GM12878 (cell line): ENCODE measurements at regions not wholly inside any gene's neighbourhood (a gene's known extent, or its start where the extent isn't known, plus 50 kb on each side); places are given as distances from the start of the nearest gene placed in this dataset.

ENCODE experiments used
- ATAC-seq: fragments of 200-7000 bp; cut with Tn5 transposase; 3 replicates; pipeline ENCODE4 v1.9.1; 2020; ENCODE audit warnings: mild to moderate bottlenecking, moderate library complexity
- BruUV-seq: library from RNA; stranded (reverse); fragments of 400-500 nt; replicated peaks from 2 replicates; lab custom pipeline; 2021; lab: Mats Ljungman, UMichigan
- CTCF ChIA-PET: fragments of 300-600 bp; sonication (Branson Sonifier 250); formaldehyde crosslinking; extraction: SDS; loops from one replicate; lab custom pipeline; 2021; ENCODE audit warnings: inconsistent platforms; lab: Yijun Ruan, JAX
- POLR2A ChIA-PET: fragments of 350-600 bp; formaldehyde crosslinking; extraction: SDS; loops from one replicate; lab custom pipeline; 2021; ENCODE audit warnings: inconsistent platforms; lab: Charles Lee
- RAD21 ChIA-PET: fragments of 300-600 bp; sonication (Branson Sonifier 250); formaldehyde crosslinking; loops from one replicate; lab custom pipeline; 2023; ENCODE audit warnings: antibody characterized with exemption; ENCODE audit not compliant: unreplicated experiment; lab: Charles Lee
- SMC1A ChIA-PET: fragments of 300-600 bp; sonication (Branson Sonifier 250); formaldehyde crosslinking; loops from one replicate; lab custom pipeline; 2023; ENCODE audit not compliant: unreplicated experiment, uncharacterized antibody; lab: Charles Lee
- DNase-seq: peaks from one replicate; pipeline ENCODE4 v3.0.0-alpha.2; 2011; ENCODE audit warnings: low read depth, low spot score
- FAIRE-seq: peaks from 3 replicates; lab custom pipeline; 2011; peaks lifted over from hg19 to GRCh38; lab: Jason Lieb, UNC
- H2AFZ ChIP-seq: 2 replicates; pipeline ENCODE4 v1.6.0; 2011; ENCODE audit warnings: low read depth, low read length, control low read depth; ENCODE audit not compliant: control insufficient read depth
- H3K27ac ChIP-seq: 2 replicates; pipeline ENCODE4 v1.5.1; 2011; ENCODE audit warnings: control low read depth; ENCODE audit not compliant: control insufficient read depth, insufficient read depth
- H3K27me3 ChIP-seq, 2 experiments: replicated peaks in 1 of 2; 2 replicates each; pipeline versions ENCODE4 v1.6.0 to v1.6.1; 2011; ENCODE audit warnings: low read length in 1 of 2; ENCODE audit not compliant: control insufficient read depth in 2 of 2, insufficient read depth in 2 of 2
- H3K36me3 ChIP-seq, 2 experiments: 2 replicates each; pipeline ENCODE4 v1.5.1; 2011; ENCODE audit warnings: low read length in 1 of 2; ENCODE audit not compliant: control insufficient read depth in 2 of 2, insufficient read depth in 2 of 2
- H3K4me1 ChIP-seq: 2 replicates; pipeline ENCODE4 v1.6.1; 2011; ENCODE audit warnings: mild to moderate bottlenecking, low read length, moderate library complexity, mixed read lengths; ENCODE audit not compliant: control insufficient read depth, insufficient read depth
- H3K4me2 ChIP-seq: 2 replicates; pipeline ENCODE4 v1.6.0; 2011; ENCODE audit warnings: control low read depth; ENCODE audit not compliant: control insufficient read depth, insufficient read depth
- H3K4me3 ChIP-seq: fragments of 200-600 bp; sonication (generic); 2 replicates; pipeline ENCODE4 v1.5.1; 2016
- H3K79me2 ChIP-seq: 2 replicates; pipeline ENCODE4 v1.6.0; 2011; ENCODE audit warnings: low read length; ENCODE audit not compliant: control insufficient read depth, insufficient read depth
- H3K9ac ChIP-seq: 2 replicates; pipeline ENCODE4 v1.8.0; 2011; ENCODE audit warnings: low read length, control low read depth, mixed read lengths; ENCODE audit not compliant: control insufficient read depth, insufficient read depth
- H3K9me3 ChIP-seq: replicated peaks from 3 replicates; pipeline ENCODE4 v1.5.1; 2011; ENCODE audit warnings: mild to moderate bottlenecking, low read length; ENCODE audit not compliant: control insufficient read depth, insufficient read depth
- H4K20me1 ChIP-seq: 2 replicates; pipeline ENCODE4 v1.6.0; 2011; ENCODE audit not compliant: control insufficient read depth, insufficient read depth
- BHLHE40 ChIP-seq, 2 experiments: fragments of 450-650 bp in 1 of 2; IDR thresholded peaks; 2 replicates each; pipeline ENCODE4 v1.6.1; 2011 to 2017; ENCODE audit warnings: low read depth in 2 of 2, borderline replicate concordance in 1 of 2, improper control_type of control experiment in 1 of 2, low read length in 1 of 2, mild to moderate bottlenecking in 1 of 2
- CBX3 ChIP-seq: fragments of 200-600 bp; sonication (generic); IDR thresholded peaks from 2 replicates; pipeline ENCODE4 v1.6.1; 2016; ENCODE audit warnings: low read depth, borderline replicate concordance
- DPF2 ChIP-seq: fragments of 450-650 bp; IDR thresholded peaks from 2 replicates; pipeline ENCODE4 v1.6.1; 2017; ENCODE audit warnings: mild to moderate bottlenecking
- FOS ChIP-seq: IDR thresholded peaks from 3 replicates; pipeline ENCODE4 v1.6.1; 2011; ENCODE audit warnings: borderline replicate concordance; ENCODE audit not compliant: insufficient read length; ENCODE audit errors: extremely low read depth
- MTA2 ChIP-seq: fragments of 450-650 bp; IDR thresholded peaks from 2 replicates; pipeline ENCODE4 v1.6.1; 2016; ENCODE audit warnings: low read depth, mild to moderate bottlenecking, moderate library complexity
- NBN ChIP-seq: fragments of 450-650 bp; IDR thresholded peaks from 2 replicates; pipeline ENCODE4 v1.6.1; 2016
- NFXL1 ChIP-seq: fragments of 450-650 bp; IDR thresholded peaks from 2 replicates; pipeline ENCODE4 v1.6.1; 2017; ENCODE audit warnings: antibody characterized with exemption, mild to moderate bottlenecking, borderline replicate concordance
- RAD21 ChIP-seq: IDR thresholded peaks from 2 replicates; pipeline ENCODE4 v1.6.1; 2011; ENCODE audit warnings: mild to moderate bottlenecking, low read depth, low read length, moderate library complexity; ENCODE audit not compliant: insufficient read depth
- RB1 ChIP-seq: fragments of 450-650 bp; formaldehyde crosslinking; IDR thresholded peaks from 2 replicates; pipeline ENCODE4 v1.6.1; 2017; ENCODE audit warnings: mild to moderate bottlenecking, borderline replicate concordance
- RCOR1 ChIP-seq: conservative IDR thresholded peaks from 2 replicates; pipeline ENCODE4 v1.6.1; 2012; ENCODE audit warnings: low read depth, low read length, improper control_type of control experiment
- WGBS: methylation state at CpG from one replicate; pipeline ENCODE4 v1.1.6; 2016; ENCODE audit warnings: low lambda C conversion rate; ENCODE audit not compliant: insufficient replicate concordance, insufficient coverage; ENCODE audit errors: missing lambda C conversion rate; 5-methylcytosine and 5-hydroxymethylcytosine counted together
- in situ Hi-C: fragments of 300-500 bp; cut with MboI; formaldehyde crosslinking; loops from 9 replicates; pipeline ENCODE4 v1.14.3; 2018; ENCODE audit warnings: mixed read lengths
- intact Hi-C: fragments of 100-400 bp; cut with micrococcal nuclease; formaldehyde crosslinking; loops from one replicate; pipeline ENCODE4 v1.14.2; 2022; ENCODE audit not compliant: unreplicated experiment
- TF ChIP-seq, protein P1 (sequence below): fragments of 450-650 bp; IDR thresholded peaks from 2 replicates; pipeline ENCODE4 v1.6.1; 2014; ENCODE audit warnings: mild to moderate bottlenecking
- TF ChIP-seq, protein P2 (sequence below): IDR thresholded peaks from 2 replicates; pipeline ENCODE4 v1.6.1; 2012; ENCODE audit warnings: improper control_type of control experiment, low read depth, low read length; ENCODE audit not compliant: insufficient replicate concordance
- TF ChIP-seq, protein P3 (sequence below): fragments of 150-350 bp; IDR thresholded peaks from 2 replicates; pipeline ENCODE4 v1.6.1; 2016; ENCODE audit warnings: low read depth, low read length

DNA sequence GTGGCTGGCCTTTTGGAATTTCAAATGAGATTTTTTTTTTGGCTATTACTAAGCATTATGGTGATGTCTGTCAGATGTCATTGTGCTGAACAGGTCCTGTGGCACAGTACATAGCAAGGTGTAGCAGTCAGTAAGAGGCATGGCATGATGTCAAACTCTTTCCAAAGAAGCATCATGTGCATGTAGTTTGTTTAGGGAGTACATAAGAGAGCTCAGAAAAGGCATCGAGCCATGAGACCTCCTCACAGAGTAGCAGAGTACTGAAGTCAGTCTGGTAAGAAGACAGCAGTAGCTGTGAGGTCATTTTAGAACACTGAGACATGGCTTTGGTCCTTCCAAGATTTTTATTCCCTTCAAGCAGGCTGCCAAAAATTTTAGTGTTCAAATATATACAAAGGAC lies 134.9 kb upstream of the SPRED1 start:
- Histone ChIP-seq H3K4me3 (no peak overlapping the region), H3K4me1 (0 out of 2 replicates have a peak, but pooled peaks cover 3% of the 10 kb centered on the region), H3K36me3 (no peaks in the 10 kb centered on the region), H4K20me1 (no peaks in the 10 kb centered on the region), H3K27me3 (no peaks in the 10 kb centered on the region), H2AFZ (no peak overlapping the region), H3K9me3 (peaks cover 5% of the 10 kb centered on the region; the same call in 2 of the 3 replicates), H3K9ac (no peak overlapping the region), H3K79me2 (no peaks in the 10 kb centered on the region), H3K4me2 (no peak overlapping the region), H3K27ac (no peak overlapping the region)
- DNase-seq (no peak), FAIRE-seq (no peak), ATAC-seq (no peak)
- SMC1A ChIA-PET = interaction anchor here (1.5 kb wide), 1 partner anchor 11 kb away, joined by 5 read pairs; no protein-coding TSS in a partner anchor
- in situ Hi-C loops (no loop called here), intact Hi-C loops (no loop called here)
- POLR2A ChIA-PET = no interaction called here
- RAD21 ChIA-PET = no interaction called here
- CTCF ChIA-PET = no interaction called here
- WGBS = 0% methylated on average over 1 of the region's 1 CpG
- BruUV-seq = no TSS peak
- TF ChIP-seq MTA2 = no peak
- TF ChIP-seq NBN = no peak
- TF ChIP-seq, protein P1, sequence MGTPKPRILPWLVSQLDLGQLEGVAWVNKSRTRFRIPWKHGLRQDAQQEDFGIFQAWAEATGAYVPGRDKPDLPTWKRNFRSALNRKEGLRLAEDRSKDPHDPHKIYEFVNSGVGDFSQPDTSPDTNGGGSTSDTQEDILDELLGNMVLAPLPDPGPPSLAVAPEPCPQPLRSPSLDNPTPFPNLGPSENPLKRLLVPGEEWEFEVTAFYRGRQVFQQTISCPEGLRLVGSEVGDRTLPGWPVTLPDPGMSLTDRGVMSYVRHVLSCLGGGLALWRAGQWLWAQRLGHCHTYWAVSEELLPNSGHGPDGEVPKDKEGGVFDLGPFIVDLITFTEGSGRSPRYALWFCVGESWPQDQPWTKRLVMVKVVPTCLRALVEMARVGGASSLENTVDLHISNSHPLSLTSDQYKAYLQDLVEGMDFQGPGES = no peak
- TF ChIP-seq, protein P2, sequence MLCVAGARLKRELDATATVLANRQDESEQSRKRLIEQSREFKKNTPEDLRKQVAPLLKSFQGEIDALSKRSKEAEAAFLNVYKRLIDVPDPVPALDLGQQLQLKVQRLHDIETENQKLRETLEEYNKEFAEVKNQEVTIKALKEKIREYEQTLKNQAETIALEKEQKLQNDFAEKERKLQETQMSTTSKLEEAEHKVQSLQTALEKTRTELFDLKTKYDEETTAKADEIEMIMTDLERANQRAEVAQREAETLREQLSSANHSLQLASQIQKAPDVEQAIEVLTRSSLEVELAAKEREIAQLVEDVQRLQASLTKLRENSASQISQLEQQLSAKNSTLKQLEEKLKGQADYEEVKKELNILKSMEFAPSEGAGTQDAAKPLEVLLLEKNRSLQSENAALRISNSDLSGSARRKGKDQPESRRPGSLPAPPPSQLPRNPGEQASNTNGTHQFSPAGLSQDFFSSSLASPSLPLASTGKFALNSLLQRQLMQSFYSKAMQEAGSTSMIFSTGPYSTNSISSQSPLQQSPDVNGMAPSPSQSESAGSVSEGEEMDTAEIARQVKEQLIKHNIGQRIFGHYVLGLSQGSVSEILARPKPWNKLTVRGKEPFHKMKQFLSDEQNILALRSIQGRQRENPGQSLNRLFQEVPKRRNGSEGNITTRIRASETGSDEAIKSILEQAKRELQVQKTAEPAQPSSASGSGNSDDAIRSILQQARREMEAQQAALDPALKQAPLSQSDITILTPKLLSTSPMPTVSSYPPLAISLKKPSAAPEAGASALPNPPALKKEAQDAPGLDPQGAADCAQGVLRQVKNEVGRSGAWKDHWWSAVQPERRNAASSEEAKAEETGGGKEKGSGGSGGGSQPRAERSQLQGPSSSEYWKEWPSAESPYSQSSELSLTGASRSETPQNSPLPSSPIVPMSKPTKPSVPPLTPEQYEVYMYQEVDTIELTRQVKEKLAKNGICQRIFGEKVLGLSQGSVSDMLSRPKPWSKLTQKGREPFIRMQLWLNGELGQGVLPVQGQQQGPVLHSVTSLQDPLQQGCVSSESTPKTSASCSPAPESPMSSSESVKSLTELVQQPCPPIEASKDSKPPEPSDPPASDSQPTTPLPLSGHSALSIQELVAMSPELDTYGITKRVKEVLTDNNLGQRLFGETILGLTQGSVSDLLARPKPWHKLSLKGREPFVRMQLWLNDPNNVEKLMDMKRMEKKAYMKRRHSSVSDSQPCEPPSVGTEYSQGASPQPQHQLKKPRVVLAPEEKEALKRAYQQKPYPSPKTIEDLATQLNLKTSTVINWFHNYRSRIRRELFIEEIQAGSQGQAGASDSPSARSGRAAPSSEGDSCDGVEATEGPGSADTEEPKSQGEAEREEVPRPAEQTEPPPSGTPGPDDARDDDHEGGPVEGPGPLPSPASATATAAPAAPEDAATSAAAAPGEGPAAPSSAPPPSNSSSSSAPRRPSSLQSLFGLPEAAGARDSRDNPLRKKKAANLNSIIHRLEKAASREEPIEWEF = no peak
- TF ChIP-seq RB1 = no peak
- TF ChIP-seq BHLHE40 (IDR thresholded peaks at IDR 0.05; ENCODE audit: borderline replicate concordance in 1 of 2, low read depth in 2 of 2, low read length in 1 of 2) = no peak
- TF ChIP-seq FOS = no peak
- TF ChIP-seq CBX3 = no peak
- no peak for TF ChIP-seq DPF2
- TF ChIP-seq, protein P3, sequence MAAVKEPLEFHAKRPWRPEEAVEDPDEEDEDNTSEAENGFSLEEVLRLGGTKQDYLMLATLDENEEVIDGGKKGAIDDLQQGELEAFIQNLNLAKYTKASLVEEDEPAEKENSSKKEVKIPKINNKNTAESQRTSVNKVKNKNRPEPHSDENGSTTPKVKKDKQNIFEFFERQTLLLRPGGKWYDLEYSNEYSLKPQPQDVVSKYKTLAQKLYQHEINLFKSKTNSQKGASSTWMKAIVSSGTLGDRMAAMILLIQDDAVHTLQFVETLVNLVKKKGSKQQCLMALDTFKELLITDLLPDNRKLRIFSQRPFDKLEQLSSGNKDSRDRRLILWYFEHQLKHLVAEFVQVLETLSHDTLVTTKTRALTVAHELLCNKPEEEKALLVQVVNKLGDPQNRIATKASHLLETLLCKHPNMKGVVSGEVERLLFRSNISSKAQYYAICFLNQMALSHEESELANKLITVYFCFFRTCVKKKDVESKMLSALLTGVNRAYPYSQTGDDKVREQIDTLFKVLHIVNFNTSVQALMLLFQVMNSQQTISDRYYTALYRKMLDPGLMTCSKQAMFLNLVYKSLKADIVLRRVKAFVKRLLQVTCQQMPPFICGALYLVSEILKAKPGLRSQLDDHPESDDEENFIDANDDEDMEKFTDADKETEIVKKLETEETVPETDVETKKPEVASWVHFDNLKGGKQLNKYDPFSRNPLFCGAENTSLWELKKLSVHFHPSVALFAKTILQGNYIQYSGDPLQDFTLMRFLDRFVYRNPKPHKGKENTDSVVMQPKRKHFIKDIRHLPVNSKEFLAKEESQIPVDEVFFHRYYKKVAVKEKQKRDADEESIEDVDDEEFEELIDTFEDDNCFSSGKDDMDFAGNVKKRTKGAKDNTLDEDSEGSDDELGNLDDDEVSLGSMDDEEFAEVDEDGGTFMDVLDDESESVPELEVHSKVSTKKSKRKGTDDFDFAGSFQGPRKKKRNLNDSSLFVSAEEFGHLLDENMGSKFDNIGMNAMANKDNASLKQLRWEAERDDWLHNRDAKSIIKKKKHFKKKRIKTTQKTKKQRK = no peak
- TF ChIP-seq RAD21 = no peak
- no peak for TF ChIP-seq NFXL1
- TF ChIP-seq RCOR1 = no peak
